WTC11 (cell line): ENCODE measurements at regions not wholly inside any gene's neighbourhood (a gene's known extent, or its start where the extent isn't known, plus 50 kb on each side); places are given as distances from the start of the nearest gene placed in this dataset.

Experiments
- ATAC-seq: fragments of 200-7000 bp; cut with Tn5 transposase; 2 replicates; pipeline ENCODE4 v1.10.0; 2021; ENCODE audit warnings: mild to moderate bottlenecking, moderate library complexity
- CTCF ChIA-PET: fragments of 300-600 bp; sonication (Branson Sonifier 250); formaldehyde crosslinking; loops from one replicate; lab custom pipeline; 2021; ENCODE audit warnings: antibody characterized with exemption; lab: Charles Lee
- POLR2A ChIA-PET: fragments of 350-600 bp; sonication (Branson Sonifier 250); formaldehyde crosslinking; loops from one replicate; lab custom pipeline; 2021; ENCODE audit warnings: antibody characterized with exemption; lab: Charles Lee
- DNase-seq: peaks from one replicate; pipeline ENCODE4 v3.0.0; 2021; ENCODE audit warnings: low spot score
- H3K27ac Mint-ChIP-seq: 2 replicates; pipeline ENCODE4 v1.8.0; 2021; ENCODE audit warnings: mixed read lengths
- H3K27me3 Mint-ChIP-seq: 2 replicates; pipeline ENCODE4 v1.8.0; 2021; ENCODE audit warnings: low read depth, mild to moderate bottlenecking, moderate library complexity, mixed read lengths
- H3K36me3 Mint-ChIP-seq: 2 replicates; pipeline ENCODE4 v1.8.0; 2021; ENCODE audit warnings: mixed read lengths
- H3K4me1 Mint-ChIP-seq: 2 replicates; pipeline ENCODE4 v1.8.0; 2022; ENCODE audit warnings: mixed read lengths
- H3K4me3 Mint-ChIP-seq: 2 replicates; pipeline ENCODE4 v1.8.0; 2021; ENCODE audit warnings: mild to moderate bottlenecking, moderate library complexity, mixed read lengths
- H3K9me3 Mint-ChIP-seq: 2 replicates; pipeline ENCODE4 v1.8.0; 2021; ENCODE audit warnings: mixed read lengths
- ARID4B ChIP-seq: sonication (generic); formaldehyde crosslinking; IDR thresholded peaks from 2 replicates; pipeline ENCODE4 v1.8.0; 2023; ENCODE audit warnings: missing genetic modification reagents, mild to moderate bottlenecking, borderline replicate concordance
- ATF2 ChIP-seq: sonication (generic); formaldehyde crosslinking; IDR thresholded peaks from 2 replicates; pipeline ENCODE4 v1.8.1; 2022; ENCODE audit warnings: low read depth, missing genetic modification reagents, borderline replicate concordance
- ATF3 ChIP-seq: sonication (generic); formaldehyde crosslinking; conservative IDR thresholded peaks from 2 replicates; pipeline ENCODE4 v1.8.1; 2022; ENCODE audit warnings: mild to moderate bottlenecking, missing genetic modification reagents
- CDX4 ChIP-seq: fragments of 250-450 bp; sonication (Bioruptor Pico); IDR thresholded peaks from 2 replicates; pipeline ENCODE4 v1.9.0; 2021; ENCODE audit warnings: moderate library complexity, mild to moderate bottlenecking, inconsistent platforms, borderline replicate concordance
- EMX1 ChIP-seq: fragments of 250-450 bp; sonication (Bioruptor Pico); IDR thresholded peaks from 2 replicates; pipeline ENCODE4 v1.8.0; 2021; ENCODE audit warnings: mild to moderate bottlenecking
- GRHL2 ChIP-seq: fragments of 250-450 bp; sonication (Bioruptor Pico); IDR thresholded peaks from 2 replicates; pipeline ENCODE4 v1.8.0; 2022; ENCODE audit warnings: mild to moderate bottlenecking, moderate library complexity; ENCODE audit not compliant: insufficient replicate concordance, severe bottlenecking
- KAT7 ChIP-seq: sonication (generic); formaldehyde crosslinking; IDR thresholded peaks from 2 replicates; pipeline ENCODE4 v1.8.1; 2023; ENCODE audit warnings: missing genetic modification reagents, mild to moderate bottlenecking, borderline replicate concordance
- NFATC4 ChIP-seq: fragments of 250-450 bp; sonication (Bioruptor Pico); IDR thresholded peaks from 2 replicates; pipeline ENCODE4 v1.9.0; 2021; ENCODE audit warnings: mild to moderate bottlenecking
- NR3C1 ChIP-seq: sonication (generic); formaldehyde crosslinking; conservative IDR thresholded peaks from 2 replicates; pipeline ENCODE4 v1.8.1; 2023; ENCODE audit warnings: low read depth, mild to moderate bottlenecking, missing genetic modification reagents
- PRDM15 ChIP-seq: sonication (generic); formaldehyde crosslinking; IDR thresholded peaks from 2 replicates; pipeline ENCODE4 v1.8.0; 2022; ENCODE audit warnings: missing genetic modification reagents
- SP1 ChIP-seq: sonication (generic); formaldehyde crosslinking; conservative IDR thresholded peaks from 2 replicates; pipeline ENCODE4 v1.8.1; 2022; ENCODE audit warnings: missing genetic modification reagents
- TP53 ChIP-seq: sonication (generic); formaldehyde crosslinking; IDR thresholded peaks from 2 replicates; pipeline ENCODE4 v1.8.1; 2023; ENCODE audit warnings: mild to moderate bottlenecking, missing genetic modification reagents
- ZBTB21 ChIP-seq: sonication (generic); formaldehyde crosslinking; IDR thresholded peaks from 2 replicates; pipeline ENCODE4 v1.8.1; 2023; ENCODE audit warnings: mild to moderate bottlenecking, missing genetic modification reagents, borderline replicate concordance
- ZNF121 ChIP-seq: sonication (generic); formaldehyde crosslinking; IDR thresholded peaks from 2 replicates; pipeline ENCODE4 v1.8.0; 2023; ENCODE audit warnings: missing genetic modification reagents
- ZNF138 ChIP-seq: sonication (generic); formaldehyde crosslinking; conservative IDR thresholded peaks from 2 replicates; pipeline ENCODE4 v1.8.1; 2022; ENCODE audit warnings: mild to moderate bottlenecking, moderate library complexity, missing genetic modification reagents
- ZNF232 ChIP-seq: sonication (generic); formaldehyde crosslinking; IDR thresholded peaks from 2 replicates; pipeline ENCODE4 v1.8.0; 2022; ENCODE audit warnings: mild to moderate bottlenecking, missing genetic modification reagents
- ZNF263 ChIP-seq: sonication (generic); formaldehyde crosslinking; IDR thresholded peaks from 2 replicates; pipeline ENCODE4 v1.8.1; 2022; ENCODE audit warnings: low read depth, mild to moderate bottlenecking, moderate library complexity, missing genetic modification reagents
- ZNF425 ChIP-seq: fragments of 250-450 bp; sonication (Bioruptor Pico); conservative IDR thresholded peaks from 2 replicates; pipeline ENCODE4 v1.9.0; 2021; ENCODE audit warnings: mild to moderate bottlenecking
- ZNF512 ChIP-seq: sonication (generic); formaldehyde crosslinking; IDR thresholded peaks from 2 replicates; pipeline ENCODE4 v1.8.1; 2022; ENCODE audit warnings: missing genetic modification reagents, borderline replicate concordance

GRCh38 chr11:28962502-28962901, 854.3 kb downstream of the METTL15 start (continued):
- TF ChIP-seq ARID4B (CRISPR knock-in tag) (no peak), KAT7 (CRISPR knock-in tag) (no peak), NFATC4 (CRISPR knock-in tag) (no peak)

GRCh38 chr11:28961726-28962125, 853.5 kb downstream of the METTL15 start:
- POLR2A ChIA-PET: no interaction called here
- CTCF ChIA-PET: no interaction called here
- Mint-ChIP-seq H3K27me3 (peaks cover 2% of the 10 kb centered on the region; the same call in 1 of the 2 replicates), H3K36me3 (no peaks in the 10 kb centered on the region), H3K4me3 (no peak overlapping the region), H3K27ac (no peak overlapping the region), H3K4me1 (peaks cover 4% of the 10 kb centered on the region), H3K9me3 (no peaks in the 10 kb centered on the region)
- TF ChIP-seq GRHL2 (CRISPR knock-in tag): no peak
- no peak for TF ChIP-seq ZNF121 (CRISPR knock-in tag)
- TF ChIP-seq ZNF512 (CRISPR knock-in tag): no peak
- TF ChIP-seq TP53 (CRISPR knock-in tag): no peak
- TF ChIP-seq ZNF425 (CRISPR knock-in tag): no peak
- TF ChIP-seq ZNF138 (CRISPR knock-in tag): no peak
- DNase-seq (no peak), ATAC-seq (no peak)

- Mint-ChIP-seq H3K4me1 (no peaks in the 10 kb centered on the region), H3K27ac (no peak overlapping the region), H3K4me3 (no peak overlapping the region), H3K9me3 (0 out of 2 replicates have a peak, but pooled peaks cover 3% of the 10 kb centered on the region), H3K27me3 (no peaks in the 10 kb centered on the region), H3K36me3 (no peaks in the 10 kb centered on the region)
- CTCF ChIA-PET: no interaction called here
- DNase-seq: no peak
- POLR2A ChIA-PET: no interaction called here
- no peak for ATAC-seq
- no peak for TF ChIP-seq ATF2 (CRISPR knock-in tag)
- TF ChIP-seq CDX4: no peak
- no peak for TF ChIP-seq ZBTB21 (CRISPR knock-in tag)
- TF ChIP-seq SP1 (CRISPR knock-in tag): no peak
- TF ChIP-seq EMX1: no peak
- TF ChIP-seq NFATC4 (CRISPR knock-in tag): no peak
- no peak for TF ChIP-seq PRDM15 (CRISPR knock-in tag)
- no peak for TF ChIP-seq NR3C1 (CRISPR knock-in tag)
- no peak for TF ChIP-seq ATF3 (CRISPR knock-in tag)
- no peak for TF ChIP-seq ZNF263
- TF ChIP-seq ZNF232 (CRISPR knock-in tag): no peak
These were observed 848.3 kb downstream of the METTL15 start for GRCh38 chr11:28956446-28956845.
